ENCODE measurements at regions not wholly inside any gene's neighbourhood (a gene's known extent, or its start where the extent isn't known, plus 50 kb on each side); places are given as distances from the start of the nearest gene placed in this dataset.

GRCh38 chr9:76957258-76957657, 51.3 kb upstream of the PRUNE2 start:
- Histone ChIP-seq H2AK5ac (ENCODE audit: low read depth, low read length) (no peak overlapping the region), H2AFZ (ENCODE audit: low read length) (no peak overlapping the region), H3K4me3 (ENCODE audit: extremely low read depth in 1 of 4, insufficient read depth in 2 of 4, low read depth in 3 of 4, low read length in 4 of 4) (no peak overlapping the region), H3K79me2 (ENCODE audit: control insufficient read depth in 1 of 2, insufficient read depth in 2 of 2, low read length in 2 of 2) (no peaks in the 10 kb centered on the region), H2BK20ac (ENCODE audit: low read length) (no peak overlapping the region), H3K4ac (replicated peaks; ENCODE audit: insufficient read length, low read depth, low read length) (no peak overlapping the region), H3K27me3 (replicated peaks in 1 of 4; ENCODE audit: control insufficient read depth in 3 of 4, extremely low read depth in 1 of 4, insufficient read depth in 3 of 4, low read length in 3 of 4) (no peaks in the 10 kb centered on the region), H2BK5ac (ENCODE audit: low read depth, low read length) (no peak overlapping the region), H3K18ac (ENCODE audit: extremely low read depth, low read length) (no peak overlapping the region), H3K9me3 (ENCODE audit: insufficient read depth in 2 of 2, low read depth in 1 of 2, low read length in 1 of 2) (peaks cover 0 to 14% of the 10 kb centered on the region in 2 experiments; a peak in 1 of 4 replicates), H3K56ac (replicated peaks; ENCODE audit: insufficient read length, low read depth, low read length) (no peak overlapping the region), H4K5ac (ENCODE audit: insufficient read length, low read depth, low read length) (no peak overlapping the region), H4K8ac (ENCODE audit: extremely low read depth, insufficient read depth, low read length) (no peak overlapping the region), H3K9ac (replicated peaks in 1 of 4; ENCODE audit: extremely low read depth in 1 of 4, low read depth in 3 of 4, low read length in 3 of 4) (no peak overlapping the region), H3K27ac (ENCODE audit: low read depth, low read length) (no peak overlapping the region), H2BK12ac (ENCODE audit: low read depth, low read length) (no peak overlapping the region), H2BK120ac (replicated peaks; ENCODE audit: low read depth, low read length) (no peak overlapping the region), H3K23me2 (ENCODE audit: low read depth, low read length) (no peaks in the 10 kb centered on the region), H3K14ac (ENCODE audit: insufficient read length) (no peak overlapping the region), H2BK15ac (ENCODE audit: low read length) (no peak overlapping the region), H3K36me3 (ENCODE audit: control insufficient read depth in 2 of 4, insufficient read depth in 4 of 4, low read length in 3 of 4) (no peaks in the 10 kb centered on the region), H3K4me2 (ENCODE audit: insufficient read depth in 1 of 2, low read depth in 2 of 2, low read length in 2 of 2) (no peak overlapping the region), H3K4me1 (replicated peaks in 1 of 4; ENCODE audit: control insufficient read depth in 3 of 4, insufficient read depth in 4 of 4, low read length in 3 of 4) (no peaks in the 10 kb centered on the region), H3K79me1 (ENCODE audit: low read depth, low read length) (no peaks in the 10 kb centered on the region), H3K23ac (ENCODE audit: insufficient read length) (no peak overlapping the region), H4K91ac (replicated peaks; ENCODE audit: insufficient read length, low read length) (no peak overlapping the region), H4K20me1 (replicated peaks in 1 of 2; ENCODE audit: control insufficient read depth in 1 of 2, insufficient read depth in 2 of 2, low read length in 2 of 2) (no peaks in the 10 kb centered on the region)
- FAIRE-seq, result no peak
- WGBS, 2 experiments (ENCODE audit: extremely low coverage in 1 of 2, insufficient coverage in 1 of 2, insufficient read length in 1 of 2, insufficient replicate concordance in 2 of 2, low coverage in 1 of 2, low lambda C conversion rate in 2 of 2, missing lambda C conversion rate in 1 of 2), result 79% methylated on average over 5 of the region's 5 CpGs; no CpG with 5 or more reads in 1 of the 2 experiments
- DNase-seq (ENCODE audit: low read depth in 1 of 2, low spot score in 2 of 2), result no peak
- ChIA-PET CTCF (ENCODE audit: partially characterized antibody) (interaction anchor here (0.9 to 1.7 kb wide), 2 partner anchors 147 to 338 kb away, joined by 3 to 4 read pairs; no protein-coding TSS in a partner anchor), POLR2A (ENCODE audit: partially characterized antibody) (interaction anchor here (1.3 kb wide), 1 partner anchor 13 kb away, joined by 4 read pairs; no protein-coding TSS in a partner anchor)
- no peak for TF ChIP-seq TBP (IDR thresholded peaks at IDR 0.05; ENCODE audit: low read depth, low read length)
- no peak for TF ChIP-seq GTF2F1 (IDR thresholded peaks at IDR 0.05; ENCODE audit: borderline replicate concordance, low read depth, low read length)
- TF ChIP-seq BRCA1 (IDR thresholded peaks at IDR 0.05; ENCODE audit: low read depth, low read length), result no peak
- TF ChIP-seq TAF1 (IDR thresholded peaks at IDR 0.05; ENCODE audit: low read depth, low read length), result no peak
- no peak for TF ChIP-seq RAD21 (IDR thresholded peaks at IDR 0.05 in 1 of 2, conservative IDR thresholded peaks at IDR 0.05 in 1 of 2; ENCODE audit: low read depth in 2 of 2, low read length in 2 of 2)
- no peak for TF ChIP-seq SAP30 (IDR thresholded peaks at IDR 0.05; ENCODE audit: insufficient read depth, insufficient replicate concordance, low read length)
- TF ChIP-seq ASH2L (IDR thresholded peaks at IDR 0.05; ENCODE audit: low read length), result no peak
- TF ChIP-seq CTBP2 (IDR thresholded peaks at IDR 0.05; ENCODE audit: borderline replicate concordance, insufficient read depth, insufficient read length, low read length), result no peak
- TF ChIP-seq POU5F1 (IDR thresholded peaks at IDR 0.05; ENCODE audit: low read depth, low read length), result no peak
- TF ChIP-seq PHF8 (conservative IDR thresholded peaks at IDR 0.05; ENCODE audit: low read depth, low read length), result no peak
- no peak for TF ChIP-seq HDAC6 (IDR thresholded peaks at IDR 0.05; ENCODE audit: low read depth, low read length)
- TF ChIP-seq TCF12 (IDR thresholded peaks at IDR 0.05; ENCODE audit: low read depth, low read length), result no peak
- no peak for TF ChIP-seq SP1 (IDR thresholded peaks at IDR 0.05; ENCODE audit: low read depth, low read length)
